OCI-LY3 (cell line): ENCODE measurements at regions not wholly inside any gene's neighbourhood (a gene's known extent, or its start where the extent isn't known, plus 50 kb on each side); places are given as distances from the start of the nearest gene placed in this dataset.

Experiments
- H2AFZ ChIP-seq: fragments of 200-600, 300-600 bp; shearing (Covaris generic); 2 replicates; pipeline ENCODE4 v1.6.0; 2014; ENCODE audit warnings: antibody characterized with exemption, low read depth, low read length
- H3K27ac ChIP-seq: fragments of 200-600, 300-600 bp; sonication (generic); 2 replicates; pipeline ENCODE4 v1.5.1; 2014; ENCODE audit warnings: mild to moderate bottlenecking, low read length, moderate library complexity, mixed read lengths
- H3K27me3 ChIP-seq: fragments of 200-600, 300-600 bp; sonication (generic); 2 replicates; pipeline ENCODE4 v1.6.1; 2014; ENCODE audit warnings: low read depth, low read length, mixed read lengths
- H3K36me3 ChIP-seq: fragments of 200-600, 300-600 bp; sonication (generic); replicated peaks from 2 replicates; pipeline ENCODE3; 2014; ENCODE audit warnings: low read depth, low read length, mixed read lengths
- H3K4me1 ChIP-seq: fragments of 300-600, 200-600 bp; sonication (generic); 2 replicates; pipeline ENCODE4 v1.6.1; 2014; ENCODE audit warnings: low read length, mixed read lengths
- H3K4me2 ChIP-seq: fragments of 200-600, 300-600 bp; sonication (generic); 2 replicates; pipeline ENCODE4 v1.6.1; 2014; ENCODE audit warnings: low read length, mixed read lengths
- H3K4me3 ChIP-seq: fragments of 300-600, 200-600 bp; sonication (generic); 2 replicates; pipeline ENCODE4 v1.5.1; 2014; ENCODE audit warnings: antibody characterized with exemption, mild to moderate bottlenecking, low read length, moderate library complexity
- H3K79me2 ChIP-seq: fragments of 300-600, 200-600 bp; shearing (Covaris generic); 2 replicates; pipeline ENCODE4 v1.6.1; 2014; ENCODE audit warnings: mild to moderate bottlenecking, low read length, mixed read lengths
- H3K9ac ChIP-seq: fragments of 300-600, 200-600 bp; shearing (Covaris generic); 2 replicates; pipeline ENCODE4 v1.6.0; 2014; ENCODE audit warnings: mild to moderate bottlenecking, low read length, moderate library complexity
- H3K9me3 ChIP-seq: fragments of 200-600, 300-600 bp; shearing (Covaris generic); 2 replicates; pipeline ENCODE4 v1.6.1; 2014; ENCODE audit warnings: low read length, mixed read lengths; ENCODE audit not compliant: insufficient read depth
- H4K20me1 ChIP-seq: fragments of 200-600, 300-600 bp; sonication (generic); 2 replicates; pipeline ENCODE4 v1.6.1; 2016; ENCODE audit warnings: low read length, mixed read lengths; ENCODE audit not compliant: insufficient read depth
- CTCF ChIP-seq: fragments of 200-600, 300-600 bp; sonication (generic); IDR thresholded peaks from 2 replicates; pipeline ENCODE4 v1.5.1; 2014; ENCODE audit warnings: antibody characterized with exemption, low read length, low read depth
- EZH2phosphoT487 ChIP-seq: fragments of 200-600 bp; shearing (Covaris generic); IDR thresholded peaks from 2 replicates; pipeline ENCODE4 v1.6.1; 2018; ENCODE audit warnings: antibody characterized with exemption, mixed run types, low read depth

DNA sequence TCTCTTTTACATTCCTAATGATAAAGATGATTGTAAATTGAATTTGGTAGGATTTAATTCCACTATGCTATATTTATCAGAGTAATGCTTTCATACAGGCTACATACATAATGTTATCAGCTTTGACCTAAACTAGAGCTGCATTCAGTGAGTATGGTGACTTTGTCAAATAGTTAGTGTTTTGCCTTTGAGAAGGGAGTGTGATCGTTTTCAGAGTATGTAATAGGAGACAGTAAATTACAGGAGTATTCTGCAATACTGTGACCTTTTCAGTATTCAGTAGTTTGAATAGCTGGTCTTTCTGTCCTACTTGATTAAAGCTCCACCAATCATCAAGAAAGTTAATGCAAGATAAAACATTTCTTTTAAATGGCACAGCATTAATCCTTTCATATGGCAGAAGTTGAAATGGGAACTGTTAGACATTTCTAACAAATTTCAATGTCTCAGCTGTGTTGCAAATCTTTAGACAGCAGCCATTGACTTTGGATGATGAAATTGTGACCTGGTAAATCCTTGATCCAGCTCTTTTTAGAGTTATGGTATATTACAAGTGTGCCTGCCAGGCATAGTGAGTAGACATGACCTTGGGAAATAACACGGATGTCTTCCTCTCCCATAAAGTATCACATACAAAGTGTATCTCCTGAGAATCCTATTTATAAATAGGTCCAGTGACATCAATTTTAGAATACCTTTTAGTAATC lies 455.3 kb downstream of the KCTD8 start:
- Histone ChIP-seq H3K4me1 (no peaks in the 10 kb centered on the region), H3K4me3 (no peak overlapping the region), H3K9ac (no peak overlapping the region), H3K27ac (no peak overlapping the region), H3K36me3 (no peaks in the 10 kb centered on the region), H2AFZ (no peak overlapping the region), H3K79me2 (no peaks in the 10 kb centered on the region), H3K27me3 (no peaks in the 10 kb centered on the region), H4K20me1 (no peaks in the 10 kb centered on the region), H3K9me3 (no peaks in the 10 kb centered on the region), H3K4me2 (no peak overlapping the region)
- no peak for TF ChIP-seq EZH2phosphoT487
- TF ChIP-seq CTCF, result no peak

GRCh38 chr4:43999669-44000068 lies 448.9 kb downstream of the KCTD8 start:
- Histone ChIP-seq H3K27ac (no peak overlapping the region), H4K20me1 (no peaks in the 10 kb centered on the region), H3K27me3 (no peaks in the 10 kb centered on the region), H3K36me3 (no peaks in the 10 kb centered on the region), H3K79me2 (no peaks in the 10 kb centered on the region), H3K9me3 (no peaks in the 10 kb centered on the region), H3K4me1 (no peaks in the 10 kb centered on the region), H2AFZ (no peak overlapping the region), H3K9ac (no peak overlapping the region), H3K4me3 (no peak overlapping the region), H3K4me2 (no peak overlapping the region)
- TF ChIP-seq EZH2phosphoT487, result no peak
- no peak for TF ChIP-seq CTCF

GRCh38 chr4:44002368-44002767 lies 446.2 kb downstream of the KCTD8 start:
- Histone ChIP-seq H3K9me3 (no peaks in the 10 kb centered on the region), H3K4me3 (no peak overlapping the region), H3K79me2 (no peaks in the 10 kb centered on the region), H2AFZ (no peak overlapping the region), H4K20me1 (no peaks in the 10 kb centered on the region), H3K4me1 (no peaks in the 10 kb centered on the region), H3K27ac (no peak overlapping the region), H3K9ac (no peak overlapping the region), H3K36me3 (no peaks in the 10 kb centered on the region), H3K4me2 (no peak overlapping the region), H3K27me3 (no peaks in the 10 kb centered on the region)
- TF ChIP-seq EZH2phosphoT487 (no peak), CTCF (no peak)

GRCh38 chr4:44016570-44017421 lies 431.8 kb downstream of the KCTD8 start:
- H3K4me2 ChIP-seq, result no peak overlapping the region
- no peak for TF ChIP-seq EZH2phosphoT487
- TF ChIP-seq CTCF, result no peak
- H3K9me3 ChIP-seq, result no peaks in the 10 kb centered on the region
- H3K4me1 ChIP-seq, result no peaks in the 10 kb centered on the region
- no peak overlapping the region for H3K27ac ChIP-seq
- no peak overlapping the region for H2AFZ ChIP-seq
- no peaks in the 10 kb centered on the region for H3K36me3 ChIP-seq
- H3K27me3 ChIP-seq, result no peaks in the 10 kb centered on the region
- no peak overlapping the region for H3K9ac ChIP-seq
- H3K79me2 ChIP-seq, result no peaks in the 10 kb centered on the region
- no peak overlapping the region for H3K4me3 ChIP-seq
- H4K20me1 ChIP-seq, result no peaks in the 10 kb centered on the region
